ENCODE measurements at regions not wholly inside any gene's neighbourhood (a gene's known extent, or its start where the extent isn't known, plus 50 kb on each side); places are given as distances from the start of the nearest gene placed in this dataset.
A peak's percentile ranks its signal among the peaks of the same experiment; 100 is the strongest.

GRCh38 chr16:52912565-52913173 lies 140.0 kb downstream of the CHD9NB start (continued):
- TF ChIP-seq, protein P1, sequence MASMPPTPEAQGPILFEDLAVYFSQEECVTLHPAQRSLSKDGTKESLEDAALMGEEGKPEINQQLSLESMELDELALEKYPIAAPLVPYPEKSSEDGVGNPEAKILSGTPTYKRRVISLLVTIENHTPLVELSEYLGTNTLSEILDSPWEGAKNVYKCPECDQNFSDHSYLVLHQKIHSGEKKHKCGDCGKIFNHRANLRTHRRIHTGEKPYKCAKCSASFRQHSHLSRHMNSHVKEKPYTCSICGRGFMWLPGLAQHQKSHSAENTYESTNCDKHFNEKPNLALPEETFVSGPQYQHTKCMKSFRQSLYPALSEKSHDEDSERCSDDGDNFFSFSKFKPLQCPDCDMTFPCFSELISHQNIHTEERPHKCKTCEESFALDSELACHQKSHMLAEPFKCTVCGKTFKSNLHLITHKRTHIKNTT (CRISPR knock-in tag; IDR thresholded peaks at IDR 0.05), result no peak
- TF ChIP-seq MAZ (IDR thresholded peaks at IDR 0.05; ENCODE audit: borderline replicate concordance, low read depth, low read length) (no peak), MAZ (CRISPR knock-in tag; IDR thresholded peaks at IDR 0.05; ENCODE audit: low read depth) (no peak), ZNF101 (CRISPR knock-in tag; IDR thresholded peaks at IDR 0.05; ENCODE audit: borderline replicate concordance, low read depth) (no peak), ZNF20 (CRISPR knock-in tag; IDR thresholded peaks at IDR 0.05) (no peak), HBP1 (CRISPR knock-in tag; IDR thresholded peaks at IDR 0.05; ENCODE audit: low read depth) (no peak), NFRKB (IDR thresholded peaks at IDR 0.05) (no peak), ZNF629 (CRISPR knock-in tag; conservative IDR thresholded peaks at IDR 0.05) (0 out of 2 replicates have a peak, but pooled peaks have one; percentile 23), PBX3 (CRISPR knock-in tag; IDR thresholded peaks at IDR 0.05; ENCODE audit: borderline replicate concordance) (no peak), ZNF782 (CRISPR knock-in tag; IDR thresholded peaks at IDR 0.05; ENCODE audit: borderline replicate concordance) (no peak), ZNF317 (CRISPR knock-in tag; IDR thresholded peaks at IDR 0.05) (no peak), GATA4 (IDR thresholded peaks at IDR 0.05; ENCODE audit: borderline replicate concordance, low read depth) (no peak), POLR2A (IDR thresholded peaks at IDR 0.05; ENCODE audit: insufficient read depth in 1 of 2, low read depth in 2 of 2, low read length in 2 of 2) (no peak), KDM1A (CRISPR knock-in tag; IDR thresholded peaks at IDR 0.05) (no peak), ZNF777 (CRISPR knock-in tag; IDR thresholded peaks at IDR 0.05) (no peak), ZNF17 (CRISPR knock-in tag; IDR thresholded peaks at IDR 0.05) (no peak), NCOA2 (CRISPR knock-in tag; IDR thresholded peaks at IDR 0.05) (no peak), PAX8 (CRISPR knock-in tag; IDR thresholded peaks at IDR 0.05; ENCODE audit: borderline replicate concordance) (no peak), MEIS2 (CRISPR knock-in tag; IDR thresholded peaks at IDR 0.05) (no peak), ZNF580 (CRISPR knock-in tag; IDR thresholded peaks at IDR 0.05; ENCODE audit: borderline replicate concordance, low read depth) (peak; percentile 50; the same call in 1 of the 2 replicates)
- TF ChIP-seq, protein P2, sequence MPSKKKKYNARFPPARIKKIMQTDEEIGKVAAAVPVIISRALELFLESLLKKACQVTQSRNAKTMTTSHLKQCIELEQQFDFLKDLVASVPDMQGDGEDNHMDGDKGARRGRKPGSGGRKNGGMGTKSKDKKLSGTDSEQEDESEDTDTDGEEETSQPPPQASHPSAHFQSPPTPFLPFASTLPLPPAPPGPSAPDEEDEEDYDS (CRISPR knock-in tag; IDR thresholded peaks at IDR 0.05), result 0 out of 2 replicates have a peak, but pooled peaks have one; percentile 31
- TF ChIP-seq, protein P3, sequence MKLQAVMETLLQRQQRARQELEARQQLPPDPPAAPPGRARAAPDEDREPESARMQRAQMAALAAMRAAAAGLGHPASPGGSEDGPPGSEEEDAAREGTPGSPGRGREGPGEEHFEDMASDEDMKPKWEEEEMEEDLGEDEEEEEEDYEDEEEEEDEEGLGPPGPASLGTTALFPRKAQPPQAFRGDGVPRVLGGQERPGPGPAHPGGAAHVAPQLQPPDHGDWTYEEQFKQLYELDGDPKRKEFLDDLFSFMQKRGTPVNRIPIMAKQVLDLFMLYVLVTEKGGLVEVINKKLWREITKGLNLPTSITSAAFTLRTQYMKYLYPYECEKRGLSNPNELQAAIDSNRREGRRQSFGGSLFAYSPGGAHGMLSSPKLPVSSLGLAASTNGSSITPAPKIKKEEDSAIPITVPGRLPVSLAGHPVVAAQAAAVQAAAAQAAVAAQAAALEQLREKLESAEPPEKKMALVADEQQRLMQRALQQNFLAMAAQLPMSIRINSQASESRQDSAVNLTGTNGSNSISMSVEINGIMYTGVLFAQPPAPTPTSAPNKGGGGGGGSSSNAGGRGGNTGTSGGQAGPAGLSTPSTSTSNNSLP (IDR thresholded peaks at IDR 0.05; ENCODE audit: low read depth, low read length), result no peak
- TF ChIP-seq, protein P4, sequence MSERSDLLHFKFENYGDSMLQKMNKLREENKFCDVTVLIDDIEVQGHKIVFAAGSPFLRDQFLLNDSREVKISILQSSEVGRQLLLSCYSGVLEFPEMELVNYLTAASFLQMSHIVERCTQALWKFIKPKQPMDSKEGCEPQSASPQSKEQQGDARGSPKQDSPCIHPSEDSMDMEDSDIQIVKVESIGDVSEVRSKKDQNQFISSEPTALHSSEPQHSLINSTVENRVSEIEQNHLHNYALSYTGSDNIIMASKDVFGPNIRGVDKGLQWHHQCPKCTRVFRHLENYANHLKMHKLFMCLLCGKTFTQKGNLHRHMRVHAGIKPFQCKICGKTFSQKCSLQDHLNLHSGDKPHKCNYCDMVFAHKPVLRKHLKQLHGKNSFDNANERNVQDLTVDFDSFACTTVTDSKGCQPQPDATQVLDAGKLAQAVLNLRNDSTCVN (CRISPR knock-in tag; IDR thresholded peaks at IDR 0.05; ENCODE audit: borderline replicate concordance), result no peak
